GM18498 (cell line): ENCODE measurements at regions not wholly inside any gene's neighbourhood (a gene's known extent, or its start where the extent isn't known, plus 50 kb on each side); places are given as distances from the start of the nearest gene placed in this dataset.
"Not testable (repeated sequence)": the region's sequence is repeated elsewhere in the genome, so short reads cannot be mapped to it uniquely, and the experiment has no call there.

ENCODE experiments used
- ATAC-seq: cut with Tn5 transposase; IDR thresholded peaks from one replicate; pipeline ENCODE4 v1.9.1; 2021; ENCODE audit warnings: mild to moderate bottlenecking, moderate library complexity; ENCODE audit not compliant: unreplicated experiment

- not testable (repeated sequence) for ATAC-seq
Measured at GRCh38 chr6:75031102-75031501, 174.8 kb downstream of the COL12A1 start.

- no peak for ATAC-seq
Measured at GRCh38 chr6:75029333-75029732, 176.5 kb downstream of the COL12A1 start.

GRCh38 chr6:75025371-75025770 is 180.5 kb downstream of the COL12A1 start:
- ATAC-seq, result no peak

- no peak for ATAC-seq
Measured at GRCh38 chr6:75024828-75025227, 181.0 kb downstream of the COL12A1 start.

GRCh38 chr6:75023634-75024033 is 182.2 kb downstream of the COL12A1 start:
- ATAC-seq, result no peak

GRCh38 chr6:75020971-75021370 is 184.9 kb downstream of the COL12A1 start:
- ATAC-seq, result no peak

- no peak for ATAC-seq
Measured at GRCh38 chr6:75020376-75020775, 185.5 kb downstream of the COL12A1 start.

- no peak for ATAC-seq
Measured at GRCh38 chr6:75012018-75012417, 193.8 kb downstream of the COL12A1 start.

- not testable (repeated sequence) for ATAC-seq
Measured at GRCh38 chr6:75003984-75004383, 201.9 kb downstream of the COL12A1 start.

GRCh38 chr6:74997646-74998045 is 208.2 kb downstream of the COL12A1 start:
- no peak for ATAC-seq

GRCh38 chr6:74993136-74993535 is 212.7 kb downstream of the COL12A1 start:
- no peak for ATAC-seq

- ATAC-seq, result no peak
Measured at GRCh38 chr6:74991573-74992332, 214.1 kb downstream of the COL12A1 start.

- ATAC-seq, result no peak
Measured at GRCh38 chr6:74979065-74979766, 226.6 kb downstream of the COL12A1 start.

- ATAC-seq, result no peak
Measured at GRCh38 chr6:74976701-74977100, 229.2 kb downstream of the COL12A1 start.

- ATAC-seq, result no peak
Measured at GRCh38 chr6:74976026-74976425, 229.8 kb downstream of the COL12A1 start.

- no peak for ATAC-seq
Measured at GRCh38 chr6:74973591-74973990, 232.3 kb downstream of the COL12A1 start.

GRCh38 chr6:74971633-74972032 is 234.2 kb downstream of the COL12A1 start:
- no peak for ATAC-seq

GRCh38 chr6:74969591-74970267 is 236.1 kb downstream of the COL12A1 start:
- ATAC-seq, result no peak

- ATAC-seq, result no peak
Measured at GRCh38 chr6:74967821-74968220, 238.0 kb downstream of the COL12A1 start.

GRCh38 chr6:74966712-74967111 is 239.1 kb downstream of the COL12A1 start:
- ATAC-seq, result no peak

- ATAC-seq, result no peak
Measured at GRCh38 chr6:74964871-74965441, 240.9 kb downstream of the COL12A1 start.
